ENCODE measurements at regions not wholly inside any gene's neighbourhood (a gene's known extent, or its start where the extent isn't known, plus 50 kb on each side); places are given as distances from the start of the nearest gene placed in this dataset.

GRCh38 chr20:7220755-7221154, 453.3 kb downstream of the BMP2 start:
- H3K36me3 ChIP-seq (ENCODE audit: control insufficient read depth, insufficient read depth, low read length): no peaks in the 10 kb centered on the region
- no peak overlapping the region for H3K27ac ChIP-seq (ENCODE audit: low read length)
- Mint-ChIP-seq H3K27ac (no peak overlapping the region), H3K27me3 (ENCODE audit: low read depth in 2 of 2) (no peaks in the 10 kb centered on the region), H3K36me3 (no peaks in the 10 kb centered on the region), H3K4me1 (no peaks in the 10 kb centered on the region), H3K4me3 (no peak overlapping the region), H3K9me3 (peaks cover 10 to 14% of the 10 kb centered on the region in 2 donors)
- H3K27me3 ChIP-seq (ENCODE audit: control insufficient read depth, insufficient read depth, low read length): no peaks in the 10 kb centered on the region
- TF ChIP-seq, protein P1, sequence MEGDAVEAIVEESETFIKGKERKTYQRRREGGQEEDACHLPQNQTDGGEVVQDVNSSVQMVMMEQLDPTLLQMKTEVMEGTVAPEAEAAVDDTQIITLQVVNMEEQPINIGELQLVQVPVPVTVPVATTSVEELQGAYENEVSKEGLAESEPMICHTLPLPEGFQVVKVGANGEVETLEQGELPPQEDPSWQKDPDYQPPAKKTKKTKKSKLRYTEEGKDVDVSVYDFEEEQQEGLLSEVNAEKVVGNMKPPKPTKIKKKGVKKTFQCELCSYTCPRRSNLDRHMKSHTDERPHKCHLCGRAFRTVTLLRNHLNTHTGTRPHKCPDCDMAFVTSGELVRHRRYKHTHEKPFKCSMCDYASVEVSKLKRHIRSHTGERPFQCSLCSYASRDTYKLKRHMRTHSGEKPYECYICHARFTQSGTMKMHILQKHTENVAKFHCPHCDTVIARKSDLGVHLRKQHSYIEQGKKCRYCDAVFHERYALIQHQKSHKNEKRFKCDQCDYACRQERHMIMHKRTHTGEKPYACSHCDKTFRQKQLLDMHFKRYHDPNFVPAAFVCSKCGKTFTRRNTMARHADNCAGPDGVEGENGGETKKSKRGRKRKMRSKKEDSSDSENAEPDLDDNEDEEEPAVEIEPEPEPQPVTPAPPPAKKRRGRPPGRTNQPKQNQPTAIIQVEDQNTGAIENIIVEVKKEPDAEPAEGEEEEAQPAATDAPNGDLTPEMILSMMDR (IDR thresholded peaks at IDR 0.05): no peak
- 76% methylated on average over 1 of the region's 1 CpG for WGBS (ENCODE audit: insufficient coverage)
- no peak overlapping the region for H3K4me3 ChIP-seq (ENCODE audit: low read length)
- no peaks in the 10 kb centered on the region for H3K4me1 ChIP-seq (ENCODE audit: control insufficient read depth, insufficient read depth, low read length)
- intact Hi-C loops (cut with micrococcal nuclease): no loop called here
- ATAC-seq (no peak), DNase-seq (no peak)
- peaks cover 9% of the 10 kb centered on the region for H3K9me3 ChIP-seq (ENCODE audit: control insufficient read depth, insufficient read depth, low read length)

DNA sequence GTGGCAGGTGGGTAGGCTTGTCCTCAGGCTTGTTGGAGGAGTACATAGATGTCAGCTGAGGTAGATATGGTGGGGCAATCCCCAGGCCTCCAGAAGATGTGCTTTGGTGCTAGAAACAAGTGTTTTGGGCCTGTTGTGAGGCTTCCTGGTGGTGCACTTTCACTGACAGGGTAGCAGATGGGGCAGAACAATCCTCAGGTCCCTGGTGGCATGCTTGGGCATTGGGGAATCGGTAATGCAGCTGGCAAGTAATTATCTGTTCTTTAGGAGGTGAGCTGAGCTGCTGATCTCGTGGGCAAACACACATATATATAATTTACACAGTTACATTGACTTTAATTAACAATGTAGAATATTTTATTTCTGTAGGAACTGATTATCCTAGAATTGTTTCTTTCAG, 458.7 kb downstream of the BMP2 start:
- Mint-ChIP-seq H3K27me3 (ENCODE audit: low read depth in 2 of 2) (no peaks in the 10 kb centered on the region), H3K9me3 (peaks cover 9% of the 10 kb centered on the region in 2 donors), H3K4me3 (no peak overlapping the region), H3K4me1 (no peaks in the 10 kb centered on the region), H3K27ac (no peak overlapping the region), H3K36me3 (no peaks in the 10 kb centered on the region)
- ATAC-seq (no peak), DNase-seq (no peak)
- WGBS (ENCODE audit: insufficient coverage): no CpG with 5 or more reads among the region's 2 CpGs
- no peaks in the 10 kb centered on the region for H3K36me3 ChIP-seq (ENCODE audit: control insufficient read depth, insufficient read depth, low read length)
- H3K4me3 ChIP-seq (ENCODE audit: low read length): no peak overlapping the region
- H3K9me3 ChIP-seq (ENCODE audit: control insufficient read depth, insufficient read depth, low read length): peaks cover 13% of the 10 kb centered on the region
- no peak overlapping the region for H3K27ac ChIP-seq (ENCODE audit: low read length)
- H3K27me3 ChIP-seq (ENCODE audit: control insufficient read depth, insufficient read depth, low read length): no peaks in the 10 kb centered on the region
- TF ChIP-seq, protein P1 (IDR thresholded peaks at IDR 0.05): no peak
- no peaks in the 10 kb centered on the region for H3K4me1 ChIP-seq (ENCODE audit: control insufficient read depth, insufficient read depth, low read length)
- intact Hi-C loops (cut with micrococcal nuclease): no loop called here

- H3K27me3 ChIP-seq (ENCODE audit: control insufficient read depth, insufficient read depth, low read length): no peaks in the 10 kb centered on the region
- H3K4me1 Mint-ChIP-seq: no peaks in the 10 kb centered on the region
- H3K27ac Mint-ChIP-seq: no peak overlapping the region
- no peak for DNase-seq
- H3K36me3 Mint-ChIP-seq: no peaks in the 10 kb centered on the region
- ATAC-seq: no peak
- H3K4me3 Mint-ChIP-seq: no peak overlapping the region
- H3K9me3 Mint-ChIP-seq: peaks cover 4 to 6% of the 10 kb centered on the region in 2 donors
- H3K9me3 ChIP-seq (ENCODE audit: control insufficient read depth, insufficient read depth, low read length): peaks cover 6% of the 10 kb centered on the region
- H3K27me3 Mint-ChIP-seq (ENCODE audit: low read depth in 2 of 2): no peaks in the 10 kb centered on the region
- intact Hi-C loops (cut with micrococcal nuclease): no loop called here
- TF ChIP-seq, protein P1 (IDR thresholded peaks at IDR 0.05): no peak
- H3K4me1 ChIP-seq (ENCODE audit: control insufficient read depth, insufficient read depth, low read length): no peaks in the 10 kb centered on the region
- H3K4me3 ChIP-seq (ENCODE audit: low read length): no peak overlapping the region
- H3K36me3 ChIP-seq (ENCODE audit: control insufficient read depth, insufficient read depth, low read length): no peaks in the 10 kb centered on the region
- H3K27ac ChIP-seq (ENCODE audit: low read length): no peak overlapping the region
Measured at GRCh38 chr20:7231303-7231702, 463.8 kb downstream of the BMP2 start.

DNA sequence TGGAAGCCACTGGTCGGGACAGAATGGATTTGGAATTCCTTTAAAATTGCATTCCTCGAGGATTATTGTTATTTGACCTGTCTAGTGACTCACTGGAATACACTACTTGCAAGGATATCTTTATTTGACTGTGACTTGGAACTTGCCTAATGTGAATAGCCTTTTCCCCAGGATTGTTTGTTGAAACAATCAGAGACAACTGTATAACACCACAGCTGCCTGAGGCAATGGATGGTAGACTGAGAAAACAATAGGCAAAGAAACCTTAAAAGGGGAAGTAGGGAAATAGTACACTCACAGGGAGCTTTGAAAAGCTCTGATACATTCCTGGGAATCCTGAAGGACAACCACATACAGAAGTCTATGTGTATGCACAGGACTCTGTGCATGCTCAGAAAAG, 465.3 kb downstream of the BMP2 start:
- intact Hi-C loops (cut with micrococcal nuclease): no loop called here
- Mint-ChIP-seq H3K27ac (no peak overlapping the region), H3K4me3 (no peak overlapping the region), H3K36me3 (no peaks in the 10 kb centered on the region), H3K4me1 (no peaks in the 10 kb centered on the region), H3K27me3 (ENCODE audit: low read depth in 2 of 2) (no peaks in the 10 kb centered on the region), H3K9me3 (peaks cover 2 to 3% of the 10 kb centered on the region in 2 donors)
- no peaks in the 10 kb centered on the region for H3K27me3 ChIP-seq (ENCODE audit: control insufficient read depth, insufficient read depth, low read length)
- no peak for DNase-seq
- 97% methylated on average over 2 of the region's 2 CpGs for WGBS (ENCODE audit: insufficient coverage)
- peaks cover 6% of the 10 kb centered on the region for H3K9me3 ChIP-seq (ENCODE audit: control insufficient read depth, insufficient read depth, low read length)
- H3K4me3 ChIP-seq (ENCODE audit: low read length): no peak overlapping the region
- TF ChIP-seq, protein P1 (IDR thresholded peaks at IDR 0.05): no peak
- no peaks in the 10 kb centered on the region for H3K36me3 ChIP-seq (ENCODE audit: control insufficient read depth, insufficient read depth, low read length)
- H3K27ac ChIP-seq (ENCODE audit: low read length): no peak overlapping the region
- no peak for ATAC-seq
- no peaks in the 10 kb centered on the region for H3K4me1 ChIP-seq (ENCODE audit: control insufficient read depth, insufficient read depth, low read length)

Measured in natural killer cell (primary cell).